Neural progenitor cell (in vitro differentiated cells): ENCODE measurements at regions not wholly inside any gene's neighbourhood (a gene's known extent, or its start where the extent isn't known, plus 50 kb on each side); places are given as distances from the start of the nearest gene placed in this dataset.

Experiments used
- CTCF ChIP-seq: fragments of 200-600 bp; sonication (generic); IDR thresholded peaks from 2 replicates; pipeline ENCODE4 v1.5.1; 2017; ENCODE audit warnings: antibody characterized with exemption, mild to moderate bottlenecking
- EZH2phosphoT487 ChIP-seq: fragments of 200-600 bp; sonication (generic); IDR thresholded peaks from 2 replicates; pipeline ENCODE4 v1.6.1; 2017; ENCODE audit warnings: antibody characterized with exemption

- TF ChIP-seq CTCF (no peak), EZH2phosphoT487 (no peak)
Measured at GRCh38 chr19:32058131-32058530, 287.3 kb upstream of the ZNF507 start.
